CD4-positive, alpha-beta T cell (primary cell): ENCODE measurements at regions not wholly inside any gene's neighbourhood (a gene's known extent, or its start where the extent isn't known, plus 50 kb on each side); places are given as distances from the start of the nearest gene placed in this dataset.

Experiments used
- ATAC-seq: fragments of 200-7000 bp; cut with Tn5 transposase; one replicate; pipeline ENCODE4 v1.10.0; 2022; ENCODE audit warnings: mild to moderate bottlenecking; ENCODE audit not compliant: poor library complexity
- CTCF ChIA-PET: fragments of 350-600 bp; sonication (Branson Sonifier 250); formaldehyde crosslinking; loops from one replicate; lab custom pipeline; 2021; ENCODE audit warnings: antibody characterized with exemption, inconsistent platforms; lab: Charles Lee
- POLR2A ChIA-PET: fragments of 350-600 bp; sonication (Branson Sonifier 250); formaldehyde crosslinking; loops from one replicate; lab custom pipeline; 2021; ENCODE audit warnings: antibody characterized with exemption, inconsistent platforms; lab: Charles Lee
- DNase-seq, 14 experiments: peaks; one replicate each; pipeline ENCODE4 v3.0.0-alpha.2; 2013 to 2020; ENCODE audit warnings: mixed read lengths in 2 of 14
- H3K27ac ChIP-seq, 2 donors: one replicate each; pipeline versions ENCODE4 v1.5.1 to v1.7.0; 2013; ENCODE audit warnings: low read length in 2 of 2, low read depth in 1 of 2, mild to moderate bottlenecking in 1 of 2
- H3K27me3 ChIP-seq, 2 experiments: 1 replicate in 1 of 2; 2 replicates in 1 of 2; pipeline versions ENCODE4 v1.6.1 to v1.7.0; 2013; ENCODE audit warnings: low read length in 2 of 2, control low read depth in 1 of 2, mild to moderate bottlenecking in 1 of 2, moderate library complexity in 1 of 2; ENCODE audit not compliant: insufficient read depth in 2 of 2, control insufficient read depth in 1 of 2
- H3K36me3 ChIP-seq: one replicate; pipeline ENCODE4 v1.6.1; 2013; ENCODE audit warnings: low read length, control low read depth; ENCODE audit not compliant: insufficient read depth
- H3K4me1 ChIP-seq: one replicate; pipeline ENCODE4 v1.6.1; 2013; ENCODE audit warnings: low read length, control low read depth; ENCODE audit not compliant: insufficient read depth
- H3K4me3 ChIP-seq: one replicate; pipeline ENCODE4 v1.5.1; 2013; ENCODE audit warnings: mild to moderate bottlenecking, low read length, moderate library complexity
- H3K9me3 ChIP-seq, 2 experiments: 1 replicate in 1 of 2; 2 replicates in 1 of 2; pipeline versions ENCODE4 v1.6.1 to v1.7.0; 2013; ENCODE audit warnings: low read length in 2 of 2, mild to moderate bottlenecking in 2 of 2, control low read depth in 1 of 2, moderate library complexity in 1 of 2; ENCODE audit not compliant: control insufficient read depth in 1 of 2, insufficient read depth in 1 of 2
- H3K27ac Mint-ChIP-seq: one replicate; pipeline ENCODE4 v1.8.0; 2020; ENCODE audit warnings: mixed read lengths
- H3K27me3 Mint-ChIP-seq: one replicate; pipeline ENCODE4 v1.8.0; 2021; ENCODE audit warnings: mixed read lengths
- H3K36me3 Mint-ChIP-seq: one replicate; pipeline ENCODE4 v1.8.0; 2021; ENCODE audit warnings: low read depth, mixed read lengths
- H3K4me1 Mint-ChIP-seq: one replicate; pipeline ENCODE4 v1.8.0; 2021; ENCODE audit warnings: low read depth, mixed read lengths
- H3K4me3 Mint-ChIP-seq: one replicate; pipeline ENCODE4 v1.8.0; 2020; ENCODE audit warnings: mild to moderate bottlenecking, mixed read lengths
- H3K9me3 Mint-ChIP-seq: one replicate; pipeline ENCODE4 v1.8.0; 2020; ENCODE audit warnings: mixed read lengths
- CTCF ChIP-seq: fragments of 200-600 bp; IDR thresholded peaks from one replicate; pipeline ENCODE4 v1.8.0; 2022; ENCODE audit warnings: antibody characterized with exemption, mild to moderate bottlenecking
- intact Hi-C, 2 experiments: fragments of 100-400 bp; cut with DNase I in 1 of 2; cut with micrococcal nuclease in 1 of 2; formaldehyde crosslinking; loops; one replicate each; pipeline versions ENCODE4 v1.15.1 to v1.9.0; 2023 to 2025; cut with DNase I, micrococcal nuclease

GRCh38 chr9:82732928-82733327 lies 330.0 kb downstream of the RASEF start:
- Mint-ChIP-seq H3K4me3 (no peak overlapping the region), H3K9me3 (no peaks in the 10 kb centered on the region), H3K36me3 (no peaks in the 10 kb centered on the region), H3K4me1 (no peaks in the 10 kb centered on the region), H3K27me3 (no peaks in the 10 kb centered on the region), H3K27ac (no peak overlapping the region)
- H3K9me3 ChIP-seq: peaks cover 0 to 4% of the 10 kb centered on the region in 2 experiments
- no peaks in the 10 kb centered on the region for H3K4me1 ChIP-seq
- H3K27me3 ChIP-seq: no peaks in the 10 kb centered on the region
- ChIA-PET POLR2A (no interaction called here), CTCF (no interaction called here)
- intact Hi-C loops: no loop called here
- H3K27ac ChIP-seq: no peak overlapping the region
- DNase-seq (no peak), ATAC-seq (no peak)
- TF ChIP-seq CTCF: no peak
- H3K4me3 ChIP-seq: no peak overlapping the region
- H3K36me3 ChIP-seq: no peaks in the 10 kb centered on the region

GRCh38 chr9:82736126-82736525 lies 326.8 kb downstream of the RASEF start:
- CTCF ChIA-PET: no interaction called here
- POLR2A ChIA-PET: no interaction called here

GRCh38 chr9:82736701-82737100 lies 326.2 kb downstream of the RASEF start:
- ChIA-PET CTCF (no interaction called here), POLR2A (no interaction called here)
- no peaks in the 10 kb centered on the region for H3K4me1 Mint-ChIP-seq
- H3K9me3 Mint-ChIP-seq: no peaks in the 10 kb centered on the region
- no peaks in the 10 kb centered on the region for H3K27me3 ChIP-seq
- H3K36me3 Mint-ChIP-seq: no peaks in the 10 kb centered on the region
- H3K27ac Mint-ChIP-seq: no peak overlapping the region
- no peak for TF ChIP-seq CTCF
- H3K27ac ChIP-seq: no peak overlapping the region
- H3K4me3 Mint-ChIP-seq: no peak overlapping the region
- H3K27me3 Mint-ChIP-seq: no peaks in the 10 kb centered on the region
- peaks cover 0 to 3% of the 10 kb centered on the region in 2 experiments for H3K9me3 ChIP-seq
- DNase-seq (no peak), ATAC-seq (no peak)
- no peaks in the 10 kb centered on the region for H3K36me3 ChIP-seq
- no peaks in the 10 kb centered on the region for H3K4me1 ChIP-seq
- intact Hi-C loops: no loop called here
- no peak overlapping the region for H3K4me3 ChIP-seq

More at GRCh38 chr9:82736126-82736525, 326.8 kb downstream of the RASEF start:
- no peak overlapping the region for H3K27ac Mint-ChIP-seq
- no peak overlapping the region for H3K4me3 Mint-ChIP-seq
- DNase-seq (no peak), ATAC-seq (no peak)
- no peaks in the 10 kb centered on the region for H3K27me3 Mint-ChIP-seq
- TF ChIP-seq CTCF: no peak
- H3K4me1 Mint-ChIP-seq: no peaks in the 10 kb centered on the region
- Histone ChIP-seq H3K36me3 (no peaks in the 10 kb centered on the region), H3K4me1 (no peaks in the 10 kb centered on the region), H3K9me3 (peaks cover 0 to 3% of the 10 kb centered on the region in 2 experiments), H3K4me3 (no peak overlapping the region), H3K27ac (no peak overlapping the region), H3K27me3 (no peaks in the 10 kb centered on the region)
- intact Hi-C loops: no loop called here
- no peaks in the 10 kb centered on the region for H3K36me3 Mint-ChIP-seq
- no peaks in the 10 kb centered on the region for H3K9me3 Mint-ChIP-seq
